WTC11 (cell line): ENCODE measurements at regions not wholly inside any gene's neighbourhood (a gene's known extent, or its start where the extent isn't known, plus 50 kb on each side); places are given as distances from the start of the nearest gene placed in this dataset.

Source experiments
- ETV6 ChIP-seq: sonication (generic); formaldehyde crosslinking; IDR thresholded peaks from 2 replicates; pipeline ENCODE4 v1.8.1; 2022; ENCODE audit warnings: mild to moderate bottlenecking, missing genetic modification reagents
- SP1 ChIP-seq: sonication (generic); formaldehyde crosslinking; conservative IDR thresholded peaks from 2 replicates; pipeline ENCODE4 v1.8.1; 2022; ENCODE audit warnings: missing genetic modification reagents
- TF ChIP-seq, protein P1 (sequence below): sonication (generic); formaldehyde crosslinking; IDR thresholded peaks from 2 replicates; pipeline ENCODE4 v1.8.1; 2023; ENCODE audit warnings: mild to moderate bottlenecking, missing genetic modification reagents, moderate library complexity
- TF ChIP-seq, protein P2 (sequence below): fragments of 250-450 bp; sonication (Bioruptor Pico); conservative IDR thresholded peaks from 2 replicates; pipeline ENCODE4 v1.9.0; 2021; ENCODE audit warnings: mild to moderate bottlenecking
- TF ChIP-seq, protein P3 (sequence below): sonication (generic); formaldehyde crosslinking; IDR thresholded peaks from 2 replicates; pipeline ENCODE4 v1.8.0; 2022; ENCODE audit warnings: mild to moderate bottlenecking, missing genetic modification reagents

DNA sequence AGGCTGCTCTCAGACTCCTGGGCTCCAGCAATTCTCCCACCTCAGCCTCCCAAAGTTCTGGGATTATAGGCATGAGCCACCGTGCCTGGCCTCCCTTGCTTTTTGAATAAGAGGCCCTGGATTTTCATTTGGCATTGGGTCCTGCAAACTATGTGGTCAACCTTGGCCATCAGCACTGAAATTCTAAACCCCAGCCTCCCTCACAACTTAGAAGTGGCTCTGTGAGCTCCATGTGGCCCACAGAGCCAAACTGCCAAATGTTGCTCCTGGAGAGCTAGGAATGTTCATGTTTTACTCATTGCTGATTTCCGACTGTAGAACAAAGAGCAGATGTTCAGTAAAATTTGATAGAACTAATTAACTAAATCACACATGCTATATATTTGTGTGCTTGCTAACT, 210.6 kb upstream of the AGAP1 start:
- no peak for TF ChIP-seq ETV6
- TF ChIP-seq, protein P1, sequence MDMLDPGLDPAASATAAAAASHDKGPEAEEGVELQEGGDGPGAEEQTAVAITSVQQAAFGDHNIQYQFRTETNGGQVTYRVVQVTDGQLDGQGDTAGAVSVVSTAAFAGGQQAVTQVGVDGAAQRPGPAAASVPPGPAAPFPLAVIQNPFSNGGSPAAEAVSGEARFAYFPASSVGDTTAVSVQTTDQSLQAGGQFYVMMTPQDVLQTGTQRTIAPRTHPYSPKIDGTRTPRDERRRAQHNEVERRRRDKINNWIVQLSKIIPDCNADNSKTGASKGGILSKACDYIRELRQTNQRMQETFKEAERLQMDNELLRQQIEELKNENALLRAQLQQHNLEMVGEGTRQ (CRISPR knock-in tag): no peak
- TF ChIP-seq, protein P2, sequence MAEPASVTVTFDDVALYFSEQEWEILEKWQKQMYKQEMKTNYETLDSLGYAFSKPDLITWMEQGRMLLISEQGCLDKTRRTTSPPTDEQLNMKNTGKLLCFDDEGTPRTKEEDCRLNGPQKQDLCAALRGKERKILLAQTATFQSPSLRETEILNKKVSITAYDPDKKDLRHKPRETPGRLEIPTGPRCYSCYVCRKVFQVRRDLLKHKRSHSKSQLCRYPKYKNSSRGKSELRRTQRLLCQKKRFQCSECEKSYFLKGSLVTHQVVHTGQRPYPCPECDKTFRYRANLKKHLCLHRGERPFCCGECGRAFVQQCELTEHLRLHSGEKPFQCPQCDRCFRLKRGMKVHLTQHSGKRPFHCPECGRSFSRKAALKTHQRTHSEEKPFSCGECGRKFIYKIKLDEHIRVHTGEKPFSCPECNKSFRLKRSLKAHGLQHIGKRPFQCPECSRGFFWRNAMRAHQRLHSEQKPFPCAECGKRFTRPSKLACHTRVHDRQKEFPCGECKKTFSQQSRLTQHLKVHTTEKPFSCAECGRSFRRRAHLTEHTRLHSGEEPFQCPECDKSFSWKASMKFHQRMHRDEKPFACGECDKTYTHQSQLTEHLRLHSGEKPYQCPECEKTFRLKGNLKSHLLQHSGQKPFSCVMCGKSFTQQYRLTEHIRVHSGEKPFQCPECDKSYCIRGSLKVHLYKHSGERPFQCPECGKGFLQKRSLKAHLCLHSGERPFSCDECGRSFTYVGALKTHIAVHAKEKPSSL (CRISPR knock-in tag): no peak
- TF ChIP-seq, protein P3, sequence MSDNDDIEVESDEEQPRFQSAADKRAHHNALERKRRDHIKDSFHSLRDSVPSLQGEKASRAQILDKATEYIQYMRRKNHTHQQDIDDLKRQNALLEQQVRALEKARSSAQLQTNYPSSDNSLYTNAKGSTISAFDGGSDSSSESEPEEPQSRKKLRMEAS: no peak
- no peak for TF ChIP-seq SP1 (CRISPR knock-in tag)
